ENCODE measurements at regions not wholly inside any gene's neighbourhood (a gene's known extent, or its start where the extent isn't known, plus 50 kb on each side); places are given as distances from the start of the nearest gene placed in this dataset.

- TF ChIP-seq CTCF (IDR thresholded peaks at IDR 0.05; ENCODE audit: poor library complexity, severe bottlenecking) (no peak), REST (IDR thresholded peaks at IDR 0.05; ENCODE audit: borderline replicate concordance) (no peak), POLR2AphosphoS5 (IDR thresholded peaks at IDR 0.05) (no peak), EP300 (conservative IDR thresholded peaks at IDR 0.05; ENCODE audit: poor library complexity, severe bottlenecking) (no peak), SMC3 (conservative IDR thresholded peaks at IDR 0.05; ENCODE audit: poor library complexity) (no peak)
Observed at GRCh38 chr18:77784759-77785379, 535.2 kb downstream of the GALR1 start.
